Gastroesophageal sphincter (tissue), 3 donors: ENCODE measurements at regions not wholly inside any gene's neighbourhood (a gene's known extent, or its start where the extent isn't known, plus 50 kb on each side); places are given as distances from the start of the nearest gene placed in this dataset.

Experiments
- CTCF ChIP-seq, 4 experiments: fragments of 200-600 bp in 2 of 4; fragments of 450-650 bp in 2 of 4; sonication (generic) in 1 of 4; IDR thresholded peaks; one replicate each; pipeline ENCODE4 v1.5.1; 2017 to 2019; ENCODE audit warnings: antibody characterized with exemption in 4 of 4, mild to moderate bottlenecking in 2 of 4, moderate library complexity in 2 of 4
- POLR2A ChIP-seq, 2 donors: fragments of 450-650 bp; IDR thresholded peaks; one replicate each; pipeline ENCODE4 v1.6.1; 2017; ENCODE audit warnings: antibody characterized with exemption in 2 of 2, mild to moderate bottlenecking in 2 of 2, moderate library complexity in 1 of 2
- POLR2AphosphoS5 ChIP-seq: sonication (generic); formaldehyde crosslinking; IDR thresholded peaks from one replicate; pipeline ENCODE4 v1.6.1; 2017; ENCODE audit warnings: antibody characterized with exemption

GRCh38 chr18:10317864-10318690, 136.4 kb upstream of the APCDD1 start:
- TF ChIP-seq POLR2A (IDR thresholded peaks at IDR 0.05) (no peak), CTCF (IDR thresholded peaks at IDR 0.05) (no peak), POLR2AphosphoS5 (no peak)
